HCT116 (cell line): ENCODE measurements at regions not wholly inside any gene's neighbourhood (a gene's known extent, or its start where the extent isn't known, plus 50 kb on each side); places are given as distances from the start of the nearest gene placed in this dataset.

Source experiments
- ATAC-seq: fragments of 200-7000 bp; cut with Tn5 transposase; 2 replicates; pipeline ENCODE4 v1.9.1; 2020; ENCODE audit warnings: mild to moderate bottlenecking, moderate library complexity
- BruUV-seq: library from RNA; stranded (reverse); fragments of 400-500 nt; replicated peaks from 2 replicates; lab custom pipeline; 2021; lab: Mats Ljungman, UMichigan
- CTCF ChIA-PET: fragments of 300-600 bp; sonication (Branson Sonifier 250); formaldehyde crosslinking; loops from one replicate; lab custom pipeline; 2021; ENCODE audit warnings: antibody characterized with exemption; lab: Charles Lee
- POLR2A ChIA-PET: fragments of 300-600, 350-600 bp; sonication (Branson Sonifier 250); formaldehyde crosslinking; loops from one replicate; lab custom pipeline; 2021; ENCODE audit warnings: antibody characterized with exemption; lab: Charles Lee
- RAD21 ChIA-PET, 2 experiments: fragments of 300-600 bp; sonication (Branson Sonifier 250); formaldehyde crosslinking; loops; one replicate each; lab custom pipeline; 2023; ENCODE audit warnings: low total read pairs in 2 of 2; ENCODE audit not compliant: uncharacterized antibody in 2 of 2, unreplicated experiment in 2 of 2, low non-redundant PET in 1 of 2; lab: Charles Lee
- DNase-seq: peaks from one replicate; pipeline ENCODE4 v3.0.0-alpha.2; 2010; ENCODE audit warnings: low read depth, low spot score
- H2AFZ ChIP-seq: fragments of 200-600 bp; shearing (Covaris generic), sonication (generic); 2 replicates; pipeline ENCODE4 v1.6.1; 2017; ENCODE audit warnings: low read depth, mixed run types, mixed read lengths, antibody characterized with exemption, low read length; ENCODE audit not compliant: poor library complexity, severe bottlenecking
- H3K27ac ChIP-seq: 2 replicates; pipeline ENCODE4 v1.5.1; 2012; ENCODE audit warnings: low read depth, low read length
- H3K27me3 ChIP-seq: fragments of 200-600 bp; sonication (generic); 2 replicates; pipeline ENCODE4 v1.6.1; 2016; ENCODE audit warnings: mixed run types, low read length, mixed read lengths; ENCODE audit not compliant: insufficient read depth
- H3K36me3 ChIP-seq, 2 experiments: fragments of 200-500 bp in 1 of 2; fragments of 200-600 bp in 1 of 2; sonication (Bioruptor generic) in 1 of 2; sonication (generic) in 1 of 2; 2 replicates each; pipeline versions ENCODE4 v1.5.1 to v1.6.1; 2014 to 2016; ENCODE audit warnings: low read length in 2 of 2, inconsistent platforms in 1 of 2, mixed read lengths in 1 of 2, mixed run types in 1 of 2; ENCODE audit not compliant: insufficient read depth in 2 of 2, control insufficient read depth in 1 of 2
- H3K4me1 ChIP-seq, 2 experiments: fragments of 200-600 bp in 1 of 2; sonication (generic) in 1 of 2; 2 replicates each; pipeline versions ENCODE4 v1.5.1 to v1.6.1; 2012 to 2017; ENCODE audit warnings: low read length in 2 of 2, inconsistent platforms in 1 of 2, mild to moderate bottlenecking in 1 of 2, mixed read lengths in 1 of 2, mixed run types in 1 of 2, moderate library complexity in 1 of 2; ENCODE audit not compliant: insufficient read depth in 2 of 2, control insufficient read depth in 1 of 2
- H3K4me2 ChIP-seq: fragments of 200-600 bp; sonication (generic); 2 replicates; pipeline ENCODE4 v1.6.1; 2017; ENCODE audit warnings: mixed run types, low read length, mixed read lengths
- H3K4me3 ChIP-seq, 2 experiments: fragments of 200-600 bp in 1 of 2; sonication (generic) in 1 of 2; replicated peaks in 1 of 2; 2 replicates each; pipeline ENCODE4 v1.5.1; 2011 to 2016; ENCODE audit warnings: low read length in 2 of 2, control low read depth in 1 of 2, low read depth in 1 of 2, mild to moderate bottlenecking in 1 of 2, mixed read lengths in 1 of 2, mixed run types in 1 of 2
- H3K79me2 ChIP-seq: fragments of 200-600 bp; sonication (generic); 2 replicates; pipeline ENCODE4 v1.6.1; 2017; ENCODE audit warnings: mild to moderate bottlenecking, mixed run types, low read length, moderate library complexity, mixed read lengths; ENCODE audit not compliant: insufficient read depth
- H3K9ac ChIP-seq: fragments of 200-600 bp; sonication (generic); 2 replicates; pipeline ENCODE4 v1.6.1; 2016; ENCODE audit warnings: low read length, mixed read lengths
- H3K9me2 ChIP-seq: fragments of 200-600 bp; sonication (generic), shearing (Covaris generic); 2 replicates; pipeline ENCODE4 v1.6.1; 2017; ENCODE audit warnings: mixed run types, mild to moderate bottlenecking, moderate library complexity; ENCODE audit not compliant: insufficient read depth
- H3K9me3 ChIP-seq, 2 experiments: fragments of 200-500 bp in 1 of 2; fragments of 200-600 bp in 1 of 2; sonication (Bioruptor generic) in 1 of 2; sonication (generic) in 1 of 2; 2 replicates each; pipeline ENCODE4 v1.6.1; 2014 to 2017; ENCODE audit warnings: low read length in 2 of 2, mixed read lengths in 2 of 2, inconsistent platforms in 1 of 2, low read depth in 1 of 2, mild to moderate bottlenecking in 1 of 2, mixed run types in 1 of 2, moderate library complexity in 1 of 2; ENCODE audit not compliant: control insufficient read depth in 1 of 2, insufficient read depth in 1 of 2
- H4K20me1 ChIP-seq: fragments of 200-600 bp; sonication (generic), shearing (Covaris generic); 2 replicates; pipeline ENCODE4 v1.6.1; 2017; ENCODE audit warnings: mixed run types, mild to moderate bottlenecking, moderate library complexity; ENCODE audit not compliant: insufficient read depth
- ATF3 ChIP-seq: IDR thresholded peaks from 2 replicates; pipeline ENCODE4 v1.6.1; 2012
- CBX3 ChIP-seq: IDR thresholded peaks from 2 replicates; pipeline ENCODE4 v1.6.1; 2012; ENCODE audit warnings: low read depth
- EGR1 ChIP-seq: IDR thresholded peaks from 2 replicates; pipeline ENCODE4 v1.6.1; 2012; ENCODE audit warnings: low read depth
- FOSL1 ChIP-seq: IDR thresholded peaks from 2 replicates; pipeline ENCODE4 v1.6.1; 2012; ENCODE audit warnings: low read depth
- MAX ChIP-seq: IDR thresholded peaks from 2 replicates; pipeline ENCODE4 v1.6.1; 2012
- POLR2A ChIP-seq: IDR thresholded peaks from 2 replicates; pipeline ENCODE4 v1.7.0; 2011; ENCODE audit warnings: borderline replicate concordance; ENCODE audit not compliant: insufficient read depth, insufficient read length; ENCODE audit errors: extremely low read depth
- REST ChIP-seq: IDR thresholded peaks from 2 replicates; pipeline ENCODE4 v1.6.1; 2012; ENCODE audit warnings: low read depth
- SIN3A ChIP-seq: IDR thresholded peaks from 2 replicates; pipeline ENCODE4 v1.6.1; 2012; ENCODE audit warnings: low read depth
- SP1 ChIP-seq: IDR thresholded peaks from 2 replicates; pipeline ENCODE4 v1.6.1; 2012; ENCODE audit warnings: low read depth
- YY1 ChIP-seq: IDR thresholded peaks from 2 replicates; pipeline ENCODE4 v1.6.1; 2011; ENCODE audit warnings: low read length, low read depth, moderate library complexity, mild to moderate bottlenecking; ENCODE audit not compliant: insufficient replicate concordance; ENCODE audit errors: extremely low read depth
- ZBTB33 ChIP-seq: IDR thresholded peaks from 2 replicates; pipeline ENCODE4 v1.6.1; 2011; ENCODE audit warnings: mild to moderate bottlenecking, low read length, moderate library complexity; ENCODE audit not compliant: insufficient replicate concordance; ENCODE audit errors: extremely low read depth
- intact Hi-C: fragments of 100-400 bp; cut with micrococcal nuclease; formaldehyde crosslinking; loops from 2 replicates; pipeline ENCODE4 v1.10.0; 2022
- TF ChIP-seq, protein P1 (sequence below), 3 experiments: fragments of 200-600 bp in 1 of 3; sonication (generic) in 1 of 3; IDR thresholded peaks in 2 of 3; conservative IDR thresholded peaks in 1 of 3; 2 replicates each; pipeline ENCODE4 v1.5.1; 2012 to 2017; ENCODE audit warnings: low read depth in 2 of 3, low read length in 2 of 3, antibody characterized with exemption in 1 of 3, borderline replicate concordance in 1 of 3, control low read depth in 1 of 3, mild to moderate bottlenecking in 1 of 3, mixed read lengths in 1 of 3, mixed run types in 1 of 3, moderate library complexity in 1 of 3; ENCODE audit not compliant: insufficient read depth in 1 of 3

GRCh38 chr19:31699421-31699820 is 350.2 kb upstream of the TSHZ3 start:
- no peaks in the 10 kb centered on the region for H3K4me1 ChIP-seq
- H3K9ac ChIP-seq = no peak overlapping the region
- H3K79me2 ChIP-seq = no peaks in the 10 kb centered on the region
- no TSS peak for BruUV-seq
- ChIA-PET POLR2A (no interaction called here), CTCF (no interaction called here), RAD21 (no interaction called here)
- H3K9me2 ChIP-seq = no peaks in the 10 kb centered on the region
- no peaks in the 10 kb centered on the region for H3K36me3 ChIP-seq
- DNase-seq = no peak
- ATAC-seq = no peak
- H3K4me2 ChIP-seq = no peak overlapping the region
- intact Hi-C loops = no loop called here
- H4K20me1 ChIP-seq = no peaks in the 10 kb centered on the region
- TF ChIP-seq ATF3 = no peak
- TF ChIP-seq YY1 = no peak
- TF ChIP-seq SIN3A = no peak
- TF ChIP-seq, protein P1, sequence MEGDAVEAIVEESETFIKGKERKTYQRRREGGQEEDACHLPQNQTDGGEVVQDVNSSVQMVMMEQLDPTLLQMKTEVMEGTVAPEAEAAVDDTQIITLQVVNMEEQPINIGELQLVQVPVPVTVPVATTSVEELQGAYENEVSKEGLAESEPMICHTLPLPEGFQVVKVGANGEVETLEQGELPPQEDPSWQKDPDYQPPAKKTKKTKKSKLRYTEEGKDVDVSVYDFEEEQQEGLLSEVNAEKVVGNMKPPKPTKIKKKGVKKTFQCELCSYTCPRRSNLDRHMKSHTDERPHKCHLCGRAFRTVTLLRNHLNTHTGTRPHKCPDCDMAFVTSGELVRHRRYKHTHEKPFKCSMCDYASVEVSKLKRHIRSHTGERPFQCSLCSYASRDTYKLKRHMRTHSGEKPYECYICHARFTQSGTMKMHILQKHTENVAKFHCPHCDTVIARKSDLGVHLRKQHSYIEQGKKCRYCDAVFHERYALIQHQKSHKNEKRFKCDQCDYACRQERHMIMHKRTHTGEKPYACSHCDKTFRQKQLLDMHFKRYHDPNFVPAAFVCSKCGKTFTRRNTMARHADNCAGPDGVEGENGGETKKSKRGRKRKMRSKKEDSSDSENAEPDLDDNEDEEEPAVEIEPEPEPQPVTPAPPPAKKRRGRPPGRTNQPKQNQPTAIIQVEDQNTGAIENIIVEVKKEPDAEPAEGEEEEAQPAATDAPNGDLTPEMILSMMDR (IDR thresholded peaks at IDR 0.05 in 2 of 3, conservative IDR thresholded peaks at IDR 0.05 in 1 of 3; ENCODE audit: borderline replicate concordance in 1 of 3, insufficient read depth in 1 of 3, low read depth in 2 of 3, low read length in 2 of 3) = no peak
- TF ChIP-seq MAX = no peak
- no peak for TF ChIP-seq CBX3
- no peak for TF ChIP-seq ZBTB33
- TF ChIP-seq POLR2A = no peak
- no peak for TF ChIP-seq FOSL1
- TF ChIP-seq EGR1 = no peak
- TF ChIP-seq SP1 = no peak
- no peak for TF ChIP-seq REST
- no peak overlapping the region for H3K4me3 ChIP-seq
- H3K9me3 ChIP-seq = peaks cover 4 to 37% of the 10 kb centered on the region in 2 experiments; a peak in 3 of 4 replicates
- no peak overlapping the region for H2AFZ ChIP-seq
- no peak overlapping the region for H3K27ac ChIP-seq
- no peaks in the 10 kb centered on the region for H3K27me3 ChIP-seq
